SK-N-MC (cell line): ENCODE measurements at regions not wholly inside any gene's neighbourhood (a gene's known extent, or its start where the extent isn't known, plus 50 kb on each side); places are given as distances from the start of the nearest gene placed in this dataset.

Experiments used
- EZH2 ChIP-seq: fragments of 200-600 bp; sonication (generic); IDR thresholded peaks from one replicate; pipeline ENCODE4 v1.6.1; 2017; ENCODE audit warnings: antibody characterized with exemption
- FOXP2 ChIP-seq: optimal IDR thresholded peaks from 2 replicates; pipeline ENCODE3; 2011; ENCODE audit warnings: mild to moderate bottlenecking, moderate library complexity; ENCODE audit not compliant: insufficient read depth; ENCODE audit errors: extremely low read length, control extremely low read depth

GRCh38 chr2:16033032-16033293, 92.6 kb downstream of the MYCN start:
- TF ChIP-seq EZH2 (no peak), FOXP2 (no peak)
